ENCODE measurements at regions not wholly inside any gene's neighbourhood (a gene's known extent, or its start where the extent isn't known, plus 50 kb on each side); places are given as distances from the start of the nearest gene placed in this dataset.

DNA sequence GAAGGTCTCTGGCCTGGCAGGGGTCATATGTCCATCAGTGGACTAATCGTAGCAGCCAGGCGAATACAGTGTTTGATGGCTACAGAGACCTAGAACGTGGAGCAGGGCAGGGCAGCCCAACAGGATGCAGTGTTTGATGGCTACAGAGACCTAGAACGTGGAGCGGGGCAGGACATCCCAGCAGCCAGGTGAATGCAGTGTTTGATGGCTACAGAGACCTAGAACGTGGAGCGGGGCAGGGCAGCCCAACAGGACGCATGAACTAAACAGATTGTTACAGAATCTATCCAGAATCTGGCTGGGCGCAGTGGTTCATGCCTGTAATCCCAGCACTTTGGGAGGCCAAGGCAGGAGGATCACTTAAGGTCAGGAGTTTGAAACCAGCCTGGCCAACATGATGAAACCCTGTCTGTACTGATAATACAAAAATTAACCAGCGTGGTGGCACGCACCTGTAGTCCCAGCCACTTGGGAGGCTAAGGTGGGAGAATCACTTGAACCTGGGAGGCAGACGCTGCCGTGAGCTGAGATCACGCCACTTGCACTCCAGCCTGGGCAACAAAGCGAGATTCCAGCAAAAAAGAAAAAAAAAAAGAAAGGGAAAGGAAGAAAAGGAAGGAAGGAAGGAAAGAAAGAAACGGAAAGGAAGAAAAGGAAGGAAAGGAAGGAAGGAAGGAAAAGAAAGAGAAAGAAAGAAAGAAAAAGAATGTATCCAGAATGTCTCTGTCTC, 65.2 kb upstream of the RPH3AL start:
- TF ChIP-seq POLR2A (IDR thresholded peaks at IDR 0.05) (no peak), CTCF (IDR thresholded peaks at IDR 0.05 in 8 of 11, conservative IDR thresholded peaks at IDR 0.05 in 3 of 11) (no peak)
